Hematopoietic multipotent progenitor cell treated with erythropoietin and hydrocortisone succinate and interleukin-3 and kit ligand, for 17 days (in vitro differentiated cells): ENCODE measurements at regions not wholly inside any gene's neighbourhood (a gene's known extent, or its start where the extent isn't known, plus 50 kb on each side); places are given as distances from the start of the nearest gene placed in this dataset.
"Not testable (repeated sequence)": the region's sequence is repeated elsewhere in the genome, so short reads cannot be mapped to it uniquely, and the experiment has no call there.

Experiments
- DNase-seq: peaks from one replicate; pipeline ENCODE4 v3.0.0-alpha.2; 2015; ENCODE audit warnings: low spot score

DNA sequence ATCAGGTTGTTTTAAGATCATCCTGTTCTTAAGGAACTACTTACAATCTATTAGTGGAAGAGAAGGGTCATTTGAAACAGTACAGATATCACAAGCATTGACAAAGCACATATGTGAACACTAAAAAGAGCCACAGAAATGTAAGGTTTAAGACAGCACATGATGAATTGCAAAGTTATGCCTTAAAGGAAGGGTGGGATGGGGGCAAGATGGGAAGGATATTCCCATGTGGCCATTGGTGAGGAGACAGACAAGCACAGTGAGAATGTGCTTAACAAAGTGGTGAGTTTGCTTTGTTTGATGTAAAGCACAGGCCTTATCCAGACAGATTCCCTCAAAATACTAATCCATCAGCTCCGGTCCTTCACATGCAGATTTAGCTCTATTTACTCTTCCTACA, 151.6 kb upstream of the IVNS1ABP start:
- no peak for DNase-seq

DNA sequence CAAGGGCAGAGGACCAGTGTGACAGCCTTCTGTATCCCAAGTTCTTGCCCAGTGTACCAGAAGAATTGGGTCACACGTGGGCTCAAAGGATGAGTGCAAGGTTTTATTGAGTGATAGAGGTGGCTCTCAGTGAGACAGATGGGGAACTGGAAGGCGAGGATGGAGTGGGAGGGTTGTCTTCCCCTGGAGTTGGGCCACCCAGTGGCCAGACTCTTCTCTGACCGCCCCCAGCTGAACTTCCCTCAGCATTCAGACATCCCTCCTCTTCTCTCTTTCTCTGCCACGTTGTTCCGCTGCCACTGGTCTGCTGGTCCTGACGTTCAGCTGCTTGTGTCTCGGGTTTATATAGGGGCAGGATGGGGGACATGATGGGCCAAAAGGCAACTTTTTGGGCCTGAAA, 150.1 kb upstream of the IVNS1ABP start:
- DNase-seq, result no peak

DNA sequence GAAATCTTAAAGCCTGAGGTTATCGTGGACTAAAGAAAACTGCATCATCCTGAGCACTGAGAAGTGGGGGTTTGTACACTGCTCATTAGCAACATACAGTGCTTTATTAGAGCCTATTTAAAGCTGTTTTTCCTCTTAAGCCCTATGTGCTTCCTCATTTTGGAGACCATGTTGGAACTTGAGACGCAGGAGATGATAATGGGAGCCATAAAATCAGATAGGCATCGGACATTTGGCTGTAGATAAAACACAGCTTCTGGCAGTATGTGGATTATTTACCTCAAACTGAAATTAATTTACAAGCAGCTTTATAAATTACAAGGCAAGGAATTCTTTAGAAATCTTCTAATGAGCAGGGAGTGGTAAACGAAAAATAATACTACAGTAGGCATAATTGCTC, 147.7 kb upstream of the IVNS1ABP start:
- no peak for DNase-seq

DNA sequence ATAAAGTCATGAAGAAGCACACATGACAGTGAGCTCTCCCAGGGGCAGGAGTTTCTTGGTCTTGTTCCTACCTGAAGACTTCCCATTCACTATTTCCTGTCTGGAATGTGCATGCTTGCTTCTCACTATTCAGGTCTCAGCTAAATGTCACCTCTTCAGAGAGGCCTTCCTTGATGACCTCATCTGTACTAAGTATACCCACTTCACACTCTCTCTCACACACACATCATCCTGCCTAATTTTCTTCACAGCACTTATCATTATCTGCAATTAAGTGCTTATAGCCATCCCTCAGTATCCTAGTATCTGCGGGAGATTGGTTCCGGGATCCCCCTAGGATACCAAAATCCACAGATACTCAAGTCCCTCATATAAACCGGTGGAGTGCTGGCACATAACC, 146.4 kb upstream of the IVNS1ABP start:
- no peak for DNase-seq

DNA sequence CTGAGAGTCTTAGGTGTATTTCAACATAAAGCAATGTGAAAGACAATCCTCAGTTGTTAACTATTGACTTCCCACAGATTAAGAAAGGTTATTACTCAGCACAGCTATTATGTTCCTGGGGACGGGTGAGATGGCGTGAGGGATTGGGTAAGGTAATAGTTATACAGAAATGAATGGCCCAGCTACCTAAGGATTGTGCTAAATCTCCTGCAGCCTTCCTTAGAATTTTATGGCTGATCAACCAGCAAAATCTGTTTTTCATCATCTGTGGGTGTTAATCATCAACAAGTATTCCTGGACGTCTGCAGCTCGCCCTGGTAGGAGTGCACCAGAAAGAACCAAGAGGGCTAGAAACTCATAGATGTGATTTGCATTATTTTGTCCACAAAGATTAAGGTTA, 146.0 kb upstream of the IVNS1ABP start:
- no peak for DNase-seq

DNA sequence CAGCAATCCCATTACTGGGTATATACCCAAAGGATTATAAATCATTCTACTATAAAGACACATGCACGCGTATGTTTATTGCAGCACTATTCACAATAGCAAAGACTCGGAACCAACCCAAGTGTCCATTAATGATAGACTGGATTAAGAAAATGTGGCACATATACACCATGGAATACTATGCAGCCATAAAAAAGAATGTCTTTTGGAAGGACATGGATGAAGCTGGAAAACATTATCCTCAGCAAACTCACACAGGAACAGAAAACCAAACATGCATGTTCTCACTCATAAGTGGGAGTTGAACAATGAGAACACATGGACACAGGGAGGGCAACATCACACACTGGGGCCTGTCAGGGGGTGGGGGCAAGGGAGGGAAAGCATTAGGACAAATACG, 143.7 kb upstream of the IVNS1ABP start:
- not testable (repeated sequence) for DNase-seq

DNA sequence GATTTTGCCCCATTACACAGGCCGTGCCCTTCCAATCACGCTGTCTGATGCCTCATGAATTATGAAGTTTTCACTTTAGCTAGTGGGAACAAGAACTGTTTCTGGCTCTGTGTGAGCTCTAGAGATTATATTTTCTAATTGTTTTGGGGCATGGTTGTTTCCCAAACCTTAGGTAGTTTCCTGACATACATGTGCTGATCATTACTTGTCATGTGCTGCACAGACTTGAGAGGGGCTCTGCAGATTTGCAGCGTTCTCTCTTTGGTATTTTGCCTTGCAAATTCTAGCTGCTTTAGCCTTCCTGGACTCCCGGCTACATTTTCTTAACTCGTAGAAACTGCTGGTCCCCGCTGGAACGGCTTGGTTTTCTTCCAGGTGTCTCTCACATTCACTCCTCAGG, 142.1 kb upstream of the IVNS1ABP start:
- DNase-seq, result no peak

DNA sequence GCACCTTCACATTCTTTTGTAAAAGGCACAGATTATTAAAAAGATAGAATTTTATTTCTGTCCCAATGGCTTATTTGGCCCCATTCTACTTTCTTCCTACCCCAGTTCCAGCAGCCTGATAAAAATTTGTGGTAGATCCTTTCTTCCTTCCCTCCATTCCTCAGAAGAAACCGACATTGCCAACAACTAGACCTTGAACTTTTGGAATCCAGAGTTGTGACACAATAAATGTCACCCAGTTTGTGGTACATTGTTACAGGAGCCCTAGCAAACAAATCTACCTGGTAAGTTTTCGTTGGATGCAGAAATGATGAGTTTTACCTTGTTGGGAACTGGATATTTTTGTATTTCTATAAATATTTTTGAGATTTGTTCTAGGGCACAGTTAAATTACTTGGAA, 141.6 kb upstream of the IVNS1ABP start:
- no peak for DNase-seq

DNA sequence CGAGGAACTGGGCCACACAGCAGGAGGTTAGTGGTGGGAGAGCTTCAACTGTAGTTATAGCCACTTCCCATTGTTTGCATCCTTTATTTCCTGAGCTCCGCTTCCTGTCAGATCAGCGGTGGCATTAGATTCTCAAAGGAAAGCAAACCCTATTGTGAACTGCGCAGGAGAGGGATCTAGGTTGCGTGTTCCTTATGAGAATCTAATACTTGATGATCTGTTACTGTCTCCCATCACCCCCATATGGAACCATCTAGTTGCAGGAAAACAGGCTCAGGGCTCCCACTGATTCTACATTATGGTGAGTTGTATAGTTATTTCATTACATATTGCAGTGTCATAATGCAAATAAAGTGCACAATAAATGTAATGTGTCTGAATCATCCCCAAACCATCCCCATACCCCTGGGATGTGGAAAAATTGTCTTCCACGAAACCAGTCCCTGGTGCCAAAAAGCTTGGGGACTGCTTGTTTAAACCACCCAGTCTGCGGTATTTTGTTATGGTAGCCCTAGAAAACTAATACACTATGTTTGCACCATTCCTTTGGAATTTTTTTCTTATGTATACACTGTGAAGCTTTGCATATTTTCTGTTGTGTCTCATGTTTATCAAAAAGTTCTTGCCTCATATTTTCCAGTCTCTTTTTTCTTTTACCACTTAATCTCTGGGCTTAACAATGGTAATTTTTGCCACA, 136.6 kb upstream of the IVNS1ABP start:
- DNase-seq, result no peak

DNA sequence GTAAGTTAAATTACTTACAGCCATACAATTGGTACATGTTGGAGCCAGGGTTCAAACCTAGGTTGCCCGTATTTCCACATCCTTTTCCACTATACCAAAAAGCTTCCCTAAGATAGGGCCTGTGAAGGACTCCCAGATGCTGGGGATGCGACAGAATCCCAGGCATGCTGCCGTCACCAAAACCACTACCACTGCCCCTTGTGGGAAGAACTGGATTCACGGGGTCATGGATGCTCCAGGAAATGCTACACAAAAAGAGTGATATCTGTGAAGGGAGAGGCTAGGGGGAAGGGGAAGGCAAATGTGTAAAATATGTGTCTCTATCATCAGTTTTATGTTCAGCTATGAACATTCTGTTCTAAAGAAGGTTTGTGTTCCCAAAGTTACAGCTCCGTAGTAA, 133.9 kb upstream of the IVNS1ABP start:
- no peak for DNase-seq

DNA sequence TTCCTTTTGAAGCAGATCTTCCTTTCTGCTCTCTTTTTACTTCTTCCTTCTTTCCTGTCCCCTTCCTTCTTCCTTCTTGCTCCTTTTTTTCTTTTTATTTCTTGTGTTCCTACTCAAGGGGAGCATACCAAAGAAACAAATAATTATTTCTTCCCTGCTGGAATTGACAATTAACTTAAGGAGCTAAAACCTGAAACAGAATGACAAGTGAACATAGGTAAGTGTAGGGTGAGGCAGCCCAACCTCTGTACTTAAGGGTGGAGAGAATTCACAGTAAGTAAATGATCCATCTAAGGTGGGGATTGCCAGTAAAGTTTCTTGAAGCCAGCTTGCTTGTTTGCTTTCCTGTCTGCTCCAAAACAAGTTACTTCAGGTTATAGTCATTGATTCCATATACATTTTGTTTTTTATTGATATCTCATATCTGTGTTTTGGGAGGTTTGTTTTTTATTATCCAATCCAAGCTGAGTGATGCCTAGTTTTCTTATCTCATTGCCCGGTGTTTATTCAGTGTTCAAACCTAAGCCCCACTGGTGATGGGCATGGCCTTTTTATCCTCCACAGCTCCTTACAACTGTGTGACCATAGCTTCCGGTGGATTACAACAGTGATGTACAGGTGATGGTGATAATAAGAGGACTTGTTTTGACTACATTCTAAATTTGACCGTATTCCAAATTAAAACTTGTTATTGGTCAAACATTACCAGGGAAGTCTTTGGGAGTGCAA, 133.2 kb upstream of the IVNS1ABP start:
- no peak for DNase-seq

DNA sequence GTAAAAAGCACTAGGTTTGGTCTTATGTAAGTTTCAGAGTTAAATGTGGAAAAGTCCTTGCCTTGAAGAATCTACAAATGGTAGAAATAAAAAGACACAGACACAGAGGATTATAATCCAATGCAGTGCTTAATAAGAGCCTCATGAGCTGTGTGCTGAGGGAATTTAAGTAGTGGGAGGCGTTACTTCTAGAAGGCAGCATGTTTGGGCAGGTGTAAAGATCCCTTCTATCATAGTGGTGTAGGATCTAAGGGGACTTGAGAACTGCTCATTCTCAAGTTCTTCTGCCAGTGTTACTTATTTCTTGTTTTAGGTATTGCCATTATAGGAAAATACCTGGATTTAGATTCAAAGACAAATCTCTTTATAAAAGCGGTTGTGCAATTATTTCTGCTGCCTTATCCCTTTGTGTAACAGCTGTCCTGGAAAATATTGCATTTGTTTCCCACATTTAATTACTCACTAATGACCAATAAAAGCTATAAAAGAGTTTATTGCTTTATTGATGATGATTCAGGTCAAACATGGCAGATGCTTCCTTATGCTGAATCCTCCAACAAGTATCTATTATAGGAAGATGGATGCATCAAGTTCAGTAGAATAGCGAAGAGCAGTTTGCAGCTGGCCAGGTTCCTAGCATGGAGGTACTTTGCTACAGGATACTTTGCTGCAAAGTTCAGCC, 132.5 kb upstream of the IVNS1ABP start:
- DNase-seq, result no peak

DNA sequence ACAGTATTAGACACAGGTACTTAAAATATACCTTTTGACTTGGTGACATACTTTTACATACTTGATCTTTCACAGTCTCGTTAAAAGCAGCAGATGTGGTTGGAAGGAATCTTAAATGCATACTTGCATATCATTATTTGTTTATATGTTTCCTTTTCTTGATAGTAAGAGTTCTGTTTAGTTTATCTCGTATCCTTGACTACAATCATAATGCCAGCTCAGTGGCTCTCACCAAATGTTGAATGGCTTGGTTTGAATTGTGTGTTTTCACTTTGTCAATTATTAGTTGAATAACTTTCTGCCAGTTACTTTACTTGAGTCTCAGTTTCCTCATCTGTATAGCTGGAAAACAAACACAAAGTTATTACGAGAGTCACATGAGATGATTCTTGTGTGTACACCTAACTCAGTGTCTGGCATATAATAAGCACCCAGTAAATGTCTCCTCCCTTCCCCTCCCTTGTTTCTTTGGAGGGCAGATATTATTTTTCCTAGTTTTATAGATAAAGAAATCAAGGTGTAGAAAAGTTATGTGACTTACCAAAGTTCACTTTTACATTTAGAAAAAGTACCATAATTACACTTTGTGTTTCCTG, 131.6 kb upstream of the IVNS1ABP start:
- no peak for DNase-seq

DNA sequence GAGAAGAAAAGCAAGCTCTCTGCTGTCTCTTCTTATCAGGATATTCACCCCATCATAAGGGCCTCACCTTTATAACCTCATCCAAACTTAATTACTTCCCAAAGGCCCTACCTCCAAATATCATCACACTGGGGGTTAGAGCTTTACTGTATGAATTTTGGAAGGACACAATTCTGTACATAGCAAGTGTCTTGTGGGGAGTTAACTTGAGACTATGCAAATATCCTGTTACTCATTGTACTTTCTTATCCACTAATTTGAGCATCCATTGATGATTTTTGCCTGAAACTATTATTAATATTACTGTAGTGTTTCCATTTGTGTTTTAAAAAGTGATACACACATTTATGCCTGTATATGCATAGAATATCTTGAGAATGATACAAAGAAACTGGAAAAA, 129.1 kb upstream of the IVNS1ABP start:
- no peak for DNase-seq

DNA sequence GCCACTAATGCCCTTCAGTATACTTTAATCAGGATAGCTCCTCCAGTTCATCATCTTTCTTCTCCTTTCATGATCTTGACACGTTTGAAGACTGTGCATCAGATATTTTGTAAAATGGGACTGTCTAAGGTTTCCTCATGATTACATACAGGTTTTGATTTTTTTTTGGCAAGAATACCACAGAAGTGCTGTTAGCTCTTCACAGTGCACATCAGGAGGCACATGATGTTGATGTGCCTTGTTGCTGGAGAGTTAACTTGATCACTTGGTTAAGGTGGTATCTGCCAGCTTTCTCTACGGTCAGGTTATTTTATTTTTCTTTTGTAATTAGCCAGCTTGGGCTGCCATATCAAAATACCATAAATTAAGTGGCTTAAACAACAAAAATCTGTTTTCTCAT, 128.6 kb upstream of the IVNS1ABP start:
- no peak for DNase-seq

DNA sequence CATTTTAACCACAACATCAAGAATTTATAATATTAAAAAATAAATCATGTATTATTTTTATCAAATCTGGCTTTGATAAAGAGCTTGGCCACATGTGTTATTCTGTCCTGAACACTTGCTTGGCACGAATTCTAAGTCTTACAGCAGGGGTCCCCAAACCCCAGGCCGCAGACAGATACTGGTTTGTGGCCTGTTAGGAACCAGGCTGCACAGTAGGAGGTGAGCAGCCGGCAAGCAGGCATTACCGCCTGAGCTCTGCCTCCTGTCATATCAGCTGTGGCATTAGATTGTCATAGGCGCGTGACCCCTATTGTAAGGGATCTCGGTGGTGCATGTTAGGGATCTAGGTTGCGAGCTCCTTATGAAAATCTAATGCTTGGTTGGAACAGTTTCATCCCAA, 127.6 kb upstream of the IVNS1ABP start:
- DNase-seq, result no peak

DNA sequence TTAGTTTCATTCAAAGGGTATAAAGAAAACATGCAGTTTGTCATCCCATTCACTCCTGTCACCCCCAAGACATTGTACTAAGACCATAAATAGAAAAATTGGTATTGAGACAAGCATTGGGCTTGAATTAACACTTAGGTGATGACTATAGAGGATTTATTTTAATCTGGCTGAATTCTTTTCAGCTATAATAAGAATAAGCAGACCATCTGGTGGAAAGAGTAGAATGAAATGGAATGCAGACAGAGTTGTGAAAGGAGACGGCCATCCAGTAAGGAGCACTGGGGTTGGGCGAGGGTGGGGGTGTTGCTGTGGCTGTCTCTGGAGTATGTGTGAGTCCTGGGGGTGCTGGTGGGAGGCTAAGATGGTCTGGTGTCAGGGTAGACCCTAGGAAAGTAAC, 125.0 kb upstream of the IVNS1ABP start:
- no peak for DNase-seq

DNA sequence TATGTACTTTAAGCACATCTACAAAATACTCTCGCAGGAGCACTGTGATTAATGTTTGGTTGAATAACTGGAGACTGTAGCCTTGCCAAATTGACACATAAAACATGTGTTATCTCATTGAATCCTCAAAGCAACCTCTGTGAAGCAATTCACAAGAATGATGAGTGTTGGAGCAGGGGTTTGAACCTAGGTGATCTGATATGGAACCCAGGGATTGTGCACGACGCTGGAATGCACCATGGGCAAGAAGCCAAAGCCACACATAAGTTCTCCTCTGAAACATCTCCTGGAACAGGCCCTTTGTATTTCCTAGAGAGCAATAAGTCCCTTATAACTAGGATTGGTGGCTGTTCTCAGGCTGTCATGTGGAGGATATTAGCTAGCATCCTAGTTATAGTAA, 124.6 kb upstream of the IVNS1ABP start:
- DNase-seq, result no peak

DNA sequence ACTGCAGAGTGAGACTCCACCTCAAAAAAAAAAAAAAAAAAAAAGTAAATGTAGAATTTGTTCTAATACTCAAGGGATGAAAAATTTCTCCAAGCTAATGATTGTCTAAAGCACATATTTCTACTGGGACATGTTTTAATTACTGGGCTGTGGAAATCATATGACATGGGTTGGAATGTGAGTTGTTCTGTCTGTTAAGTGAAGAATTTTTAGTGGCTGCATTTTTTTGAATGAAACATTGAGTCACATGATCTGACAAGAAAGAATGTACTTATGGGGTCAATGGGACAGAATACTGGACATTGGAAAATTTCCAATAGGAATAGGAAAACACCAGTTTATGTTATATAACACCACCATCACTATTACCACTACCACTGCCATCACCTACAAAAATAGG, 123.8 kb upstream of the IVNS1ABP start:
- DNase-seq, result no peak

DNA sequence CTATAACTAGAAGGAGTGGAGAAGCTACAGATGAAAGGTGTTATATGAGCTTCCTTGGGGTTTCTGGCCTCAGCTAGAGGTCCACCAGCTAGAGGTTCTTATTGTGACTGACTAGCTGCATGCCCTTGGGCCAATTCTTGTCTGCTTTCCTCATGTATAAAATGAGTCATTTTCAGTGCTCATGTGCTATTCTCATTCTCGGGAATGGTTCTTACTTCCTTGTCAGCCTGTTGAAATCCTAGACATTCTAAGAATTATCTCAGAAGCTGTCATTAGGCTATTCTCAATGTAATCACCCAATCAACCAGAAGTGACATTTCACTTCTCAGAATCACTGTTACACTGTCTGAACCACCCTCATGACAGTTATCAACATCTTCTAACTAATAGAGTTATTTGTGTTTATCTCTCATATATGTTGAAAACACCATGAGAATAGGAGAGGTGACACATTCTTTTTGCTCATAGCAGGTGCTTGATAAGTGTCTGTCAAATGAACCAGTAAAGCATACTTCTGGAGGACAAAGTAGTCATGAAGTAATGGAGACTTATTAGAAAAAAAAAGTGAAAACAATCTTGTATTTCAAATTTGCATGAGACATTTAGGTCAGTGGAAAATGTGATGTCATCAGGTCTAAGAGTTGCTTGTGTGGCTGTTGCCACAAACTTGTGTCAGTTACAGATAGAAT, 122.8 kb upstream of the IVNS1ABP start:
- no peak for DNase-seq

DNA sequence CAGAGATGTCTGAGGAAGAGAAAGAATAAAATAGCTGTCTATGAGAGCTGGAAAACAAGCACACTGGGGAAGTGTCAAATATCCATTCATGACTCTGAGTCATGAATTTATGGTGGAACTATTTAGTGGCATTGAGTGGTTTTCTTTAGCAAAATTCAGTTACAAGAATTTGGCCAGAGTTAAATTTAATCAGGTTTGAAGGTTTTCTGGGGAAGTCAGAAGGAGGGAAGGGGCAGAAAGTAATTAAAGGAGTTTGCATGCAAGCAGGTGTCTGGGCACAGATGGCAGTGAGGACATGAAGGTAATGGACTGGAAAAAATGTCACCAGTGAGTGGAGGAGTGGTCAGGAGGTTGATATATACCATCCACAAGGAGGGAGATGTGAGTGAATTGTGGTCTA, 121.9 kb upstream of the IVNS1ABP start:
- no peak for DNase-seq

DNA sequence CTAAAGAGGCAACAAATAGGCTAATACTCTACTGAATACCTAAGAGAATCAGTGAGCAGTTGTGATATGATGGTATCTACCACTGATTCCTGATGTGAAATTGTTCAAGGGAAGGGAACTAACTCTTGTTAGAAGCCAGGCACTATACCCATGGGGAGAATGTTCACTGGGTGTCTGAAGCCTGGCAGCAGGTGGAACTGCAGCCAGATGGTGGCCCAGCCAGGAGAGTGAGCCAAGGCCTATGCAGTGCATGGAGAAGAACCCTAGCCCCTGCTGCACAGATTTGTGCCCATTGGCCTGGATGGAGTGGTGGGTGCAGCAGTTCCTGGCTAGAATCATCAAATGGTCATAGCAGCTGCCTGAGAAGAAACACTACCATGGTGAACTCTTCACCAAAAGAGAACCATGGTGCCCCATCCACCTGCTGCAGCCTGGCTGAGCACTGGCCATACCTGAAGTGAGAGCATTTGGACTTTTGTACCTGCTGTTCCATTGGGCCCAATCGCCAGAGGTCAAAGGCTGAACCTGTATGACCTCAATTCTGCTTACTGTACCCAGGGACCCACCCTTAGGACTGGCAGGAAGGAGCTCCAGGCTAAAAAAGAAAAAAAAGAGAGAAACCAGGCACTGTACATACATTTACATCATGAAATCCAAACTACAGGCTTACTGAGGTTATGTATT, 118.8 kb upstream of the IVNS1ABP start:
- no peak for DNase-seq
